NCI-H460 (cell line): ENCODE measurements at regions not wholly inside any gene's neighbourhood (a gene's known extent, or its start where the extent isn't known, plus 50 kb on each side); places are given as distances from the start of the nearest gene placed in this dataset.
A peak's percentile ranks its signal among the peaks of the same experiment; 100 is the strongest.

ENCODE experiments used
- DNase-seq: peaks from one replicate; pipeline ENCODE4 v3.0.0-alpha.2; 2016; ENCODE audit warnings: low read depth; ENCODE audit errors: extremely low read depth

DNA sequence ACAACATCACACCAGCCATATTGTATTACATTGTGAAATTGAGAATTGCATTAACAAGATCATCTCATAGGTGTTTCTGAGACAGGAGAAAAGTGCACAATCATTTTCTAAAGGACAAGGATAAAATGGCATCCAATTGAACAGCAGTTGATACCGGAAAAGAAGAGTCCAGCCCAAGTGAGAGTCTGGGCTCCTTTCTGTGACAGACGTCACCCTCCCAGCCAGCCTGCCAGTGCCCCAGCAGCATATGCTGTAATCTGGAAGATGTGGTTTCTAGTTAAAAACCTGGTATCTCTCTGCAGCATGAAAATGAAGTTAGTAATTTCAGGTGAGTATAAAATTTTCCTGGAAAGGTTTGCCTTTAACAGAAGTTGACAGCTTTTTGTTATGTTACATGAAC is 1531.7 kb upstream of the PIK3C3 start:
- no peak for DNase-seq

DNA sequence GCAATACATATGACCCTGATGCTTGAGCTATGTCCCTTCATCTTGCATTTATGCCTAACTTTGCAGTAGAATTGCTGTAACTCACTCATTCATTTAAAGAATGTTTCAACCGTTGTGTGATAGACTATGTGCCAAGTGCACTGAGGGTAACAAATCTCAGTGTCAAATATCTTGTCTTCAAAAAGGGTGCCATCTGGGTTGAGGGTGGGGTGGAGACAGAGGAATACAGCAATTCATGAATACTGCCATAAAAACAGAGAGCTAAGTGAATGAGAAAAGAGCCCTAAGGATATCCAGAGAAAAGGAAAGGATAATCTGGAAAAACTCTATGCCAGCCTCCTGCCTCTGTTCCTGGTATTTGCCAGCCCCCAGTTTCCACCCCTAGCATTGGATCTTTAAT is 1534.4 kb upstream of the PIK3C3 start:
- no peak for DNase-seq

DNA sequence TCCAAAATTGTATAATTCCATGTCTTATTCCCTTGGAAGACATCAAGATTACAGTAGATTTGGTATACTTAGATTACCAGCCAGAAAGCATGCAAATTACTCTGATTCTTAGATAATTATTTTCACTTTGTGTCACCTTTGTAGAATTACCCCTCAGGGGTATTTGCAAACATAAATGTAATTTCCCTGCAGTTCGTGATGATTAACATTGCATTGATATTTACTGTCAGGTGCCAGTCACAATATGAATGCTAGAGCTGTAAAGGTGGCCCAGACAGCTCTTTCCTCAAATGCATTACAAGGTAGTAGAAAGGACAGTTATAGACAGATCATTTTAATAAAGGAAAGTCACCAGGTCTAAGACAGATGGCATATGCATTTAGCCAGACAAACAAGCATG is 1537.5 kb upstream of the PIK3C3 start:
- DNase-seq = no peak

DNA sequence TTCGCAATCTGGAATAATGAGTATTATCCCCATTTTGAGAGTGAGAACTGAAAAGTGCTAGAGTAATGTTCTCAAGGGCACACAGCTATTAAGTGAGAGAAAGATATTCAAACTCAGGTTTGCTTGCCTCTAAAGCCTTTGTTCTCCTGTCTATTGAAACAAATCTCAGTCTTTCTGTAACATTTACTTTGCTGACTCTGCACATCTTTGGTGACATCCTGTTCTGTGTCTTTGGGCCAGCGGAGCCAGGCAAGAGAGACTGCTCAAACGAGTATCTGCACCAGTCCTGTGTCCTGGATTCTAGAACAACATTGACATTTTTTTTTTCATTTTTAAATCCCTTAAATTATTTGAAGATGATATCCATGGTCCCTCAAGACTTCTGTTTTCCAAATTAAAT is 1539.2 kb upstream of the PIK3C3 start:
- DNase-seq = no peak

DNA sequence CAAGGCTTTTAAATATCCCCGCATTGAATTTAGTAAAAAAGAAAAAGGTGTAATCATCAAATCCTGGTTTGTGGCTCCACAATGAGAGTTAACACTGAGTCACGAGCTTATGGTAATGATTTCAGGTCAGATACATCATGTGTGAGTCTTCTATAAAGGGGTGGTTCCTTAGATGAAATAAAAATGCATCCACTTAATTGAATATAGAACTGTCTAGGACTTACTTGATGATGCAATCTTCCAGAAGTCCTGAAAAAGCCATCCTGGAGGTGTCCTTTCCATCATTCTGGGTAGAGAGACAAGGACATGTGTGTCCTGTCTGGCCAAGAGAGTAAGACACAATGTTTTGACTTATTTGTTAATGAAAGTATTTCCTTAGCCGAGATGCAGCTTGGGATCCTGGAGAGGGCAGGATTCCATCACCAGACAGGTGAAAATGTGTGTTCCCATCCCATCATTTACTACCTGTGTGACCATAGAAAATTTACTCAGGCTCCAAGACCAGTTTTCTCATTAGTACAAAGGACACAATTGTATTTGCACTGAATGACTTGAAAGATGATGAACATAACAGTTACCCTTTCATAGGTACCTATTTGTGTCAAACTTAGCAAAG is 1539.8 kb upstream of the PIK3C3 start:
- no peak for DNase-seq

DNA sequence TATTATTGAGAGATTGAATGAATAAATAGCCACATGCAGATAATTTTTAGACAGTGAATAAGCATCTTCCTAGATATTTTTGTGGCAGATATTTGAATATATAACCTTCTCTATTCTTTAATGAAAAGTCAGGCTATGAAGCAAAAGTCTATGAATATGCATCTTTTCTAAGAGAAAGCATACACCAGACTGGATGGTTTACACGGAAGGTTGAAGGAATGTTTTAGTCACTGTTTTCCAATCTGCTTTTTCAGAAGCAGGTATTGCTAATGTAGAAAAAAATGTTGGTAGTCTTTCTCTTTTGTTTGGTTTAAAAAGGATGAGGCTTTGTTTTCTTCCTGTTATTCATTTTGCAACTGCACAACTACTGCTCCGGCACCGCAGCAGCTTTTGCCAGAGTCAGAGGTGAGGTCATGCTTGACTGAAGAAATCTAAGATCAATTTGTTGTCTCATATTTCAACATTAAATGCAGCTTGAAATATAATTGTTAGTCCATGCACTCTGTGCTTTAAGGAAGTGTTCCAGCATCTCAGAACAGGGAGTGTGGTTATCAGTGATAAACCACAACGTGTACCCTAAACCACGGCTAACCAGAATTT is 1540.8 kb upstream of the PIK3C3 start:
- DNase-seq = no peak

DNA sequence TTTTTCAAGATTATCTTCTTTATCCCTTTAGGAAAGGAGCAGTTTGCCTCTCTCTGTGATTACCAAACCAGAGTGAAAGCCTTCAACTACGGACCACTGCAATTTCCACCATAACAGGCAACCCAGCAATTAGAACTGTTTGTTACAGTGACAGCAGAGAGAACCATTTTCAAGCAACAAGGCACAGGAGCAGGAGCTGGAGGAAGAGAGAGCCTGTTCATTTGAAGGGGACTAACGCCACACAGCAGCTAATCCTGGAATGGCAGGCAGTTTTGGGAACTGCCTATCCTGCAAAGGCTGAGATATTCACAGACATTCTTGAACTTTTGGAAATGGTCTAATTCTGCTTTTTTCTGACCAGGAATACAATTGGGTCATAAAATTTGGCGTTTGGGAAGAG is 1541.9 kb upstream of the PIK3C3 start:
- DNase-seq = peak; percentile 8

DNA sequence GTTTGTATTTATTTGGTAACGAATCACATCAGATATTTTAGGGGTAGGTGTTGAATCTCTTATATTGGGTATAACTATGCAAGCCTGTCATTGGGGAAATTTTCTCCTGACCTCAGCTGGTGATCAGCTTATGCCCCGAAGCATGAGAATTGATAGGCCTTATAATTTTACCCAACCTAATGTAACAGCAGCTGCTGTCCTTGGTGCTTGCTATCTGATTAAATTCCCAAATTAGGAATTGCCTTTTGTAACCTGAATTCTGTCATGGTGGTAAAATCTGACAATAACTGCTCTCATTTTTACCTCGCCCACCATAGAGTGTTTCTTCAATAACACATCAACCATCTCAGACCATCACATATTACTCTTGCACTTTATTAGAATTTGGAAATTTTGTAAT is 1542.6 kb upstream of the PIK3C3 start:
- no peak for DNase-seq

DNA sequence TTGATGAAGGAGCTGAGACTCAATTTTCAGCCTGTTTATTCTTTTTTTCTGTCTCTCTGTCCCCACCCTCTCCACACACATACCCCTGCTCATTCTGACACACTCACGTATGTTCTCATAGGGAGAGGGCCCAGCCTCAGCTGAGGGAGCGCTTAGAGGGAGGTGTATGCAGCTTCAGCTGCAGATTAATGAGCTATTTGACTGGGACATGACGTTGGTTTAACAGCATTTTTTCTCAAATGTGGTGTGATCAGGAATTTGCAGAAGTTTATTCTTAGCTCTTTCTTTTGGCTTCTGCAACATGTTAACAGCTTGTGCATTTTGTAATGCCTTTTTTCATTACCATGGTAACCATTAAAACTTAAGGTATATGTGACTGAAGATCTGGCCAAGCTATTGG is 1547.1 kb upstream of the PIK3C3 start:
- DNase-seq = no peak

DNA sequence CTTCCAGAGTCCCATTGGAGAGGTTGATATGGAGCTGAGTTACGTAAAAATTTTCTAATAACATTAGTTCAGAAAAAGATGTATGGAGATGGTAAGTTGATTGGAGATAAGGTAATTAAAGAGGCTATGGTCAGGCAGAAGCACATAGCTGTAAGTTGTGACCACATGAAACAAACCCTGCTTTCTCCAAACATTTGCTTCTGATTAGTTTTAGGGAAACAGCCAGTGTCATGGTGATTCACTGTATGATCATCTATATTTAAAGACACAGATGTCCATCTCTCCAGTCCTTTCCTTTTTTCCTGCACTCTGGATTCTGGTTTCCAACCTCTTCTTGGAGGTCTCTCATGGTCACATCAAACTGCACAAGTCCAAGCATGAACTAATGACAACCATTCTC is 1550.8 kb upstream of the PIK3C3 start:
- DNase-seq = no peak

DNA sequence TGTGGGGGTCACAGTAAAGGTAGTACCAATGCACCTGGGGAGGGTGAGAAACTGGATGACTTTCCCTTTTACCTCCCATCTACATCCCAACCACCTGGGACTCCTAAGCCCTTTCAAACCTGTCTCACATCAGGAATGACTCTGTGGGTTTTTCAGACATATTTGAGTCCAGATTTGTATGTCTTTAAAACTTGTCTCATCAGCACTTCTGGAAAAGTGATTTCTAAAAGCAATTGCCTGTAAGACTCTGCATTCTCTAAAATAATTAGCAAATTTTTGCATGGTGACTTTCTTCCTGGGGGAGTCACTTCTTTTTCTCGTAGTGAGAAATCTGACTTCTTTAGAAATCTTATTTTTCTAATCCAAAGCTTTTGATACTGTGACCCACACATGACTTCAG is 1553.0 kb upstream of the PIK3C3 start:
- no peak for DNase-seq

DNA sequence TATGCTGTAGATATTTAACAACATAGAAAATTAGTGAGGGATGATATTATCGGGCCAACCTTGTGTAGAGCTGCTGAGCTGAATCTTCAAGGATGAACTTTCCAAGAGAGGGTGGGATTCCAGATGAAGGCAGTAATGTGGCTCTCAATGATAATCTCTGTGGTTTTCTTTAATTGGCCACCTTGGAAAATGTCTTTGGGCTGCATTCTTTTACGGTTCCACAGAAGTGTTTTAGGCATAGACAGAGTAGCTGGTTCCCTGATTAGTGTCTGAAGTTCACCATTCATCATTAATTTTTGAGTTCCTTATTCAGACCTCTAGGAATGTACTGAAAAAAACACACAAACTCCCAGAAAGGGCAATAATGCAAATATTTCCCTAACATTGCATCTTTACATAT is 1566.9 kb upstream of the PIK3C3 start:
- DNase-seq = no peak

DNA sequence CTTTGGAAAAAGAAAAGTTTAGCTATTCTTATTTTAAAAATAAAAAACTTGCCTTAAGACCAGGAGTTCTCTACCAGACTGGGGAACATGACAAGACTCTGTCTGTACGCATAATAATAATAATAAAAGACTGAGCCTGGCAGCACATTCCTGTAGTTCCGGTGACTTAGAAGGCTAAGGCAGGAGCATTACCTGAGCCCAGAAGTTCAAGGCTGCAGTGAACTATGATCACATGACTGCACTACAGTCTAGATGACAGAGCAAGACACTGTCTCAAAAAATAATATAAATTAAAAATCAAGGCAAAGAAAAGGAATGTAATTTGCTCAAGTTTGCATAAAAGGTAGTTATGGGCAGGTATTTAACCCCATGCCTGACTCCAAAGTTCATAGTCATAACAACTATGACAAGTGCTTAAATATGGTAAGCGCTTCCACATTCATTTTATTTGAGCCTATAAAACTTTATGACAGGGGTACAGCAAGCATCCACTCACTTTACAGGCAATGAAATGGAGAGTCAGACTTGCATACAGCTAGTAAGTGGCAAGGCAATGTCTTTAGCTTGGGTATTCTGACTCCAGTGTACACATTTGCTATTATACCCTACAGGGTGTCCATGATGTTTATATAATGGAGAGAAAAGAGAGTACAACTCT is 1567.8 kb upstream of the PIK3C3 start:
- DNase-seq = no peak

DNA sequence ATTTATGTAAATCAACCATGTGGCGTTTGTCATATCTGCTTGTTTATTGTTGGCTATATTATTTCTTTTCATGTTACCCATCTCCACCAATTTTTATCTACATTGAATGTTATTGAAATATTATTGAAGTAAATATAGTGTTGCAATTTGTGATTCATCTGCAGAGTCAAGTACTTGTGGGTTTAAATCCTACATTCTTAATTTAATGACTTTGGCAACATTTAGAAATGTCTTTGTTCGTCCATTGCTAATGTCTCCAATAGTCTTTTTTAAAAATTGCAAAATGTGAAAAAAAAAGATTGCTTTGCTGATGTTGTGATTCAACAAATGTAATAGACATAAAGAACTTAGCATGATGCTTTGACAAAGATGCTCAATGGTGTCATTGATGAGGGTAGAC is 1572.8 kb upstream of the PIK3C3 start:
- no peak for DNase-seq

DNA sequence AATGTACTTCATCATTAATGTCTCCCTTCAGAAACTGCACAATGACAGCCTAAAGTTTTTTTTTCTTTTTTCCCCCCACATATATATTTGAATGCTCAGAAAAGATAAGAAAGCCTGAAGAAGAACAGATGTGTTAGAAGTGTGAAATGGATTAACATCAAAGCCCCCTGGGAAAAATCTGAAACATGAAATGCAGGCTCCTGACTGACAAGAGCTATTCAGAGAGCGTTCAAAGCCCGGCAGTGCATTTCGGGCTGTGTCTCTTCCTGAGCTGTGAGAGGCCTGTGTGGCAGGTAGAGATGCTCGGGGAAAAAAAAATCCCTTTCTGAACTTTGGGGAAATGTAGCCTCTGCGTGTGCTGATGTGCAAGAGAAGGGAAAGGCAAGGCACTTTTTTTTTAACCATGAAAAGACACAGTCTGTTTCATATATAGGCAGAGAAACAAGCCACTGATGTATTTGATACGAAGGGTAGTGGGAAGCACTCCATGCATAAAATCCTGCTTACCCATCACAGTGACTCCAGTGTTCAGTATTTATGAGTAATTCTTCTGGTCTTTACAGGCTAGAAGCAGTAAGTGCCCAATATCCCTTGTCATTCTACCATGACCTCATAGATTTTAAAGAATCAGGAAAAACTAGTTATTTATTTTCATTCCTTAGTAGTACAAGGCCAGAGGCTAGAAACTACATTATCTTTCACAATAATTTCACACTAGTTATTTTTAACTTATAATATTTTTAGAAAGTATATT is 1574.2 kb upstream of the PIK3C3 start:
- DNase-seq = no peak

DNA sequence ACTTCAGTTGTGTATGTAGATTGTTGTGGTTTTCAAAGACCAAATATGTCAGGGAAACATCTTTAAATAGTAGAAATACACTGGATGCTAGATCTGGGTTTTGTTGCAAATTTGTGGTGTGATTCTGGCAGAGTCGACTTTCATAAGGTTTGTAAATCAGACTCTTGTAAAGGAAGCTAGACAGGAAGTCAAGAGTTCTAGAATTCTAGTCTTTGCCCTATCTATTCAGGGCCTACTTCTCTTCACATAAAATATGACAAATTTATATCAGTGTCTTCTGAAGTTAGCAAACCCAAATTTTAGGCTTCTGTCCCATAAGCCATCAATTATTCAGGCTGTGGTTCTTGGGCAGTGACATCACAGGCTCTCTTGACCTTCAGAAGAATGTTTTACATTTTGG is 1579.2 kb upstream of the PIK3C3 start:
- DNase-seq = no peak

DNA sequence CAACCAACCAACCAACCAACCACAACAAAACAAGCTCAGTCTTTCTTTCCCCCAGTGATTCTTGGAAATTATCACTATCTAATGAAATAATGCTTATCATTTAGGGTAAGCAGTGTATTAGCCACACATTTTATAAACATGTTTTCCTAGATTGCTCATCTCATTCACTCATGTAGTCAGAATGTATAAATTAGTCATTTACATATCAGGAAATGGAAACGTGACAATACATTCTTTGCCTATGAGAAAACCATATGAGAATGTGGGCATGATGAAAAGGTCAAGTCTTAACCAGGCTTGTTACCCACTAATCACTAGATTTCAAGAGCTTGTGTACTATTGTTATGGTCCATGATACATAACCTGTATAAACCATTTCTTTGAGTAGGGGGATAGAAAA is 1583.4 kb upstream of the PIK3C3 start:
- DNase-seq = no peak

DNA sequence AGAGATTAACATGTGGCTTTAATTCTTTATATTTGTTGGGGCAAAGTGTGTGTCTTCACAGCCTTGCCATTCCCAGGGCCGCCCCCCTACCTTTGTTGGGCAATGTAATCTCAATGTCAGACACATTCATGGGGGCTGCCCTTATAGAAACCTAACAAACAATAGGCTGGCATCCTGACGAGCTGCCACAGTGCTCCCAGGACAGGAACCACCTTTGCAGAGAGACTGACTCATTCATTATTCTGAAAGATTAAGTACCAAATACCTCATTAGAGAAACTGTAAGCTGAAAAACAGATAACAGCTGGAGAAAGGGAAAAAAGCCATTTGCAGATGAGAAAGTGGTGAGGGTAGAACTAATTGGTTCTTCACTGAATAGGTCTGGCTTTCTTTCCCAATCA is 1587.5 kb upstream of the PIK3C3 start:
- no peak for DNase-seq

DNA sequence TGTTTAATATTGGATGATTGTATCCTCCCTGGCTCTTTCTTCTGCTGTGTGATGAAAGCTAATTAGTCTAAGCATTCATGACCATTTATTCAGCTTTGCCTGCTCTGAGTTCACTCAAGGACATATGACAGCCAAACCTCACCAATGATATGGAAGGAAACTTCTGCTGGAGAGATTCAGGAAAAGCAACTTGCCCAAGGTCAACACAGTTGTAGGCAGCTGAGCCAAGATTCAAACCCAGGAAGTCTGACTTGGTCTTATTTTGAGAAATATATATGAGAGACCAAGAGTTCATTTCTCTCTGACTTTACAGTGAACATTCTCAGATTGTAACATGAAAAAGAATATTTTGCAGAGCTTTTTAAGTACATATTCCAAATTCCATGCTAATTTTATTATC is 1588.5 kb upstream of the PIK3C3 start:
- no peak for DNase-seq

DNA sequence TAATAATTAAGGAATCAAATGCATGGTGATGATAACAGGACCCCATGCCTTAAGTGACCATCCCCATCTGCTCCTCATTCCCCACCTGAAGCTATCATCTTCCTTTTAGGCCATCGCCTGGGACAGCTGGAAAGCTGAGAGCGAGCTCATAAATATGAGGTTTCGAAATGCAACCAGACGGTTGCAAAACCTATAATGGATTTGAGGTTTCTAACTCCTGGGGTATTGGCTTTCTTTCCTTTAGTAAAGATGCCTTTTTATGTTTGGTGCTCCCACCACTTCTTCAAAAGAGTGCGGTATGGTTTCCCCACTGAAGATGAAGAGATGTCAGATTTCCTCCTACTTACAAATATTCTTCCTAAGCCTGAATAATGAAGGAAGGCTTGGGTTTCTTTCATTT is 1589.5 kb upstream of the PIK3C3 start:
- no peak for DNase-seq

DNA sequence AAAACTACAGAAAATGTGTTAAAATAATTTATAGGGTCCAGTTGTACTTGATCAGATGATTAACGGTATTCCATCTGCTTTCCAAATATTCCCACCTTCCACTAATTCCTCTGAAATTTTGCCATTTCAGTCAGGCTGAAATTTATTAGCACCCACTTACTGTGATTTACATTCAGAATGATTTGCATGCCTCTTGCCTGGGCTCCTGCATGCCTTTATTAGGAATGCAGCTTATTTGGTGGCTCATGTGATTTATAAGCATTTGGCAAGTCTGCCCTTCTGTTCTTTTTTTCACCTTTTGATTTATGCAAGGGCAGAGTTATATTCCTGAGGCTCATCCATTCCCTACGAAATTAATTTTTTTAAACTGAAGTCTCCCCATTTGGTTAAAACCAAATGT is 1594.5 kb upstream of the PIK3C3 start:
- DNase-seq = no peak

DNA sequence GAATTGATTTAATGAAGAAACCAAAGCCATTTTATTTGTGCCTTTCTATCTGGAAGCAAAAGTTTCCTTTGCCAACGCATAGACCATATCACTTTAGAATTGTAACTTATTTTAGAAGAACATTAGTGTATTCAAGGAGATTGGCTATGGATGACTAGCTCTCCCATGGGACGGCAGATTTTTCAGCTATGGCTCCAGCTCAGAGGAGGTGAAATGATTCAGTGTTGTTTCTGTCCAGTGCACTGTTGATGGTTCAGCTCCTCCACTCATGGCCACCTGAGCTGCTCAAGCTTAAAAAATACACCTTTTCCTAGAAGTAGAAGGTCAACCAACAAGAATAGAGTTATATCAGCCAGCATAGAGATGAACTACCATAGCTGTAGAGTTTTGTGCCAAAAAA is 1597.5 kb upstream of the PIK3C3 start:
- no peak for DNase-seq
